ENCODE measurements at regions not wholly inside any gene's neighbourhood (a gene's known extent, or its start where the extent isn't known, plus 50 kb on each side); places are given as distances from the start of the nearest gene placed in this dataset.

DNA sequence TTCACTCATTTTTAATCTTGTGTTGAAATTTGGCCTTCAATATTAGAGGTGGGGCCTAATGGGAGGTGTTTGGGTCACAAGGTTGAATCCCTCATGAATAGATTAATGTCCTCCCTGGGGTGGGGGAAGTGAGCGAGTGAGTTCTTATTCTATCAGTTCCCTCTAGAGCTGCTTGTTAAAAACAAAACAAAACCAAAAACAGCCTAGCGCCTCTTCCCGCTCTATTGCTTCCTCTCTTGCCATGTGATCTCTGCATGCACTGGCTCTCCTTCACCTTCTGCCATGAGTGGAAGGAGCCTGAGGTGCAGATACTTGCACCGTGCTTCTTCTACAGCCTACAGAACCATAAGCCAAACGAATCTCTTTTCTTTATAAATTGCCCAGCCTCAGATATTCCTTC, 89.6 kb upstream of the SLC35F1 start:
- intact Hi-C loops (cut with DNase I; ENCODE audit: low total_unique reads): no loop called here

DNA sequence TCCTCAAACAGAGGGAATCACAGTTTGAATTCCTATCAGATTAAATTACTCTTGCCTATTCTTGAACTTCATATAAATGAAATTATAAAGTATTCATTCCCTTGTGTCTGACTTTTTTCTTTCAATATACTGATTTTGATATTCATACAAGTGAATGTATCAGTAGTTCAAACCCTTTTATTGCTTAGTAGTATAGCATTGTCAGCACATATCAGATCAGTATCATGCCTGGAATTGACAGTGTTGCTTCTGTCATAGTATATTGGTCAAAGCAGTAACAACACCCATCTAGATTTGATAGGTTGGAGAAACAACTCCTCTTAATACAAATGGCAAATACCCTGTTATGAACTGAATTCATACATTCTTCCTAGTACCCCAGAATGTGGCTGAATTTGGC, 89.1 kb upstream of the SLC35F1 start:
- intact Hi-C loops (cut with DNase I; ENCODE audit: low total_unique reads): no loop called here
- Histone ChIP-seq H3K4me1 (no peaks in the 10 kb centered on the region), H3K36me3 (no peaks in the 10 kb centered on the region), H3K27ac (no peak overlapping the region), H3K9me3 (peaks cover 0 to 20% (median 0%) of the 10 kb centered on the region in 8 donors), H3K27me3 (replicated peaks in 1 of 7) (no peaks in the 10 kb centered on the region), H3K4me3 (no peak overlapping the region)
- no peak for TF ChIP-seq POLR2AphosphoS5 (IDR thresholded peaks at IDR 0.05)
- TF ChIP-seq, protein P1, sequence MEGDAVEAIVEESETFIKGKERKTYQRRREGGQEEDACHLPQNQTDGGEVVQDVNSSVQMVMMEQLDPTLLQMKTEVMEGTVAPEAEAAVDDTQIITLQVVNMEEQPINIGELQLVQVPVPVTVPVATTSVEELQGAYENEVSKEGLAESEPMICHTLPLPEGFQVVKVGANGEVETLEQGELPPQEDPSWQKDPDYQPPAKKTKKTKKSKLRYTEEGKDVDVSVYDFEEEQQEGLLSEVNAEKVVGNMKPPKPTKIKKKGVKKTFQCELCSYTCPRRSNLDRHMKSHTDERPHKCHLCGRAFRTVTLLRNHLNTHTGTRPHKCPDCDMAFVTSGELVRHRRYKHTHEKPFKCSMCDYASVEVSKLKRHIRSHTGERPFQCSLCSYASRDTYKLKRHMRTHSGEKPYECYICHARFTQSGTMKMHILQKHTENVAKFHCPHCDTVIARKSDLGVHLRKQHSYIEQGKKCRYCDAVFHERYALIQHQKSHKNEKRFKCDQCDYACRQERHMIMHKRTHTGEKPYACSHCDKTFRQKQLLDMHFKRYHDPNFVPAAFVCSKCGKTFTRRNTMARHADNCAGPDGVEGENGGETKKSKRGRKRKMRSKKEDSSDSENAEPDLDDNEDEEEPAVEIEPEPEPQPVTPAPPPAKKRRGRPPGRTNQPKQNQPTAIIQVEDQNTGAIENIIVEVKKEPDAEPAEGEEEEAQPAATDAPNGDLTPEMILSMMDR (IDR thresholded peaks at IDR 0.05 in 8 of 11, conservative IDR thresholded peaks at IDR 0.05 in 3 of 11): no peak
- no peak for TF ChIP-seq POLR2A (IDR thresholded peaks at IDR 0.05)
- DNase-seq: no peak

More for the DNA sequence above, 89.6 kb upstream of the SLC35F1 start:
- Histone ChIP-seq H3K4me3 (no peak overlapping the region), H3K27me3 (replicated peaks in 1 of 7) (no peaks in the 10 kb centered on the region), H3K9me3 (peaks cover 0 to 20% (median 0%) of the 10 kb centered on the region in 8 donors), H3K4me1 (no peaks in the 10 kb centered on the region), H3K27ac (no peak overlapping the region), H3K36me3 (no peaks in the 10 kb centered on the region)
- 76 to 83% (median 81%) methylated on average over 5 of the region's 5 CpGs for WGBS, 5 donors
- no peak for DNase-seq
- TF ChIP-seq, protein P1 (IDR thresholded peaks at IDR 0.05 in 8 of 11, conservative IDR thresholded peaks at IDR 0.05 in 3 of 11): no peak
- TF ChIP-seq POLR2AphosphoS5 (IDR thresholded peaks at IDR 0.05) (no peak), POLR2A (IDR thresholded peaks at IDR 0.05) (no peak)

DNA sequence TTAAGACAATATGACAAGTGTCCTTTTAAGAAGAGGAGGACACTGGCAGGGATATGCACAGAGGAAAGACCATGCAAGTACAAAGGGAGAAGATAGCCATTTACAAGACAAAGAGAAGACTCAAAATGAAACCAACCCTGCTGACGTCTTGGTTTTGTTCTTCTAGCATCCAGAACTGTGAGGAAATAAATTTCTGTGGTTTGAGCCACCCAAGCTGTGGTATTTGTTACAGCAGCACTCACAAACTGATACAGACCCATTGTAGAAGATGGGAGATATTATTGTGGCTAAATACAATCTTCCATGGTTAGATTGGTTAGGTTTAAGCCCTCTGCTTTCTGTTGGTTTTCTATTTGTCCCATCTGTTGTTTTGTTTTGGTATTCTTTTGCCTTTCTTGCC, 88.6 kb upstream of the SLC35F1 start:
- TF ChIP-seq POLR2AphosphoS5 (IDR thresholded peaks at IDR 0.05): no peak
- no peak for TF ChIP-seq POLR2A (IDR thresholded peaks at IDR 0.05)
- TF ChIP-seq, protein P1 (IDR thresholded peaks at IDR 0.05 in 8 of 11, conservative IDR thresholded peaks at IDR 0.05 in 3 of 11): no peak
- intact Hi-C loops (cut with DNase I; ENCODE audit: low total_unique reads): no loop called here
- no peaks in the 10 kb centered on the region for H3K36me3 ChIP-seq
- 17 to 39% (median 22%) methylated on average over 1 of the region's 1 CpG for WGBS, 5 donors
- no peak overlapping the region for H3K4me3 ChIP-seq
- H3K27ac ChIP-seq: no peak overlapping the region
- peaks cover 0 to 20% (median 0%) of the 10 kb centered on the region in 8 donors for H3K9me3 ChIP-seq
- H3K4me1 ChIP-seq: no peaks in the 10 kb centered on the region
- no peaks in the 10 kb centered on the region for H3K27me3 ChIP-seq (replicated peaks in 1 of 7)
- DNase-seq: no peak

DNA sequence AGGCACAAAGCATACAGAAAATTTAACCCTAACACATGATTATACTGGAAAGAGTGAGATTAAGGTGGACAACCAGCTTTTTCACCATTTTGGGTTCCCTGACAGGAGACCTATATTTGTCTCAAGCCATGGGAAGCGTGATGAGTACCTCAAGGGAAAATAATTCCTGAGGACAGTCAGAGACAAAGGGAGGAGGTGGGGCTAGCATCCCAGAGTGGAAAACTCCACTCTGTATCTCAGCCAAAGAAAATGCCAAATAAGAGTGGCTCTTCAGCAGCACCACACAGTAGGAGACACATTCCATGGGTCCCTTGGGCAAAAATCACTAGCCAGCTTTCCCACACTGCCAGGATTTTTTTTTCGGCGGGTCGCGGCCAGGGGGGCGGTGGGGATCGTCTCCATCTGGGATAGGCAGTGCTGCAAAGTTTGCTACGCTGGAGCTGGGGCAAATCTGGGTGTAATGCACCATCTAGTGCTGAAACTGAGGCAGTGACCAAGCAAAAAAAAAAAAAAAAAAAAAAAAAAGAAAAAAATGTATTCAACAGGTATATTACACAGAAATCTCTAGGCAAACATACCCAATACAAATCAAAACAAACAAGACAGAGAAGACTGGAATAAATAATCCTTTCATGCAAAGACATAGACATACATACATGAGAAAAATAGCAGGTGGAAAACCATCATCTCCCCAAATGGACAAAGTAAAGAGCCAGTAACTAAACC, 77.3 kb upstream of the SLC35F1 start:
- WGBS, 5 donors: 5 to 19% (median 8%) methylated on average over 8 of the region's 8 CpGs
- Histone ChIP-seq H3K9me3 (peaks cover 0 to 18% (median 13%) of the 10 kb centered on the region in 8 donors), H3K4me1 (no peaks in the 10 kb centered on the region), H3K36me3 (no peaks in the 10 kb centered on the region), H3K27me3 (replicated peaks in 1 of 7) (peaks cover 0 to 14% (median 0%) of the 10 kb centered on the region in 7 donors), H3K4me3 (no peak overlapping the region), H3K27ac (no peak overlapping the region)
- TF ChIP-seq POLR2A (IDR thresholded peaks at IDR 0.05) (no peak), POLR2AphosphoS5 (IDR thresholded peaks at IDR 0.05) (no peak)
- no peak for DNase-seq
- intact Hi-C loops (cut with DNase I; ENCODE audit: low total_unique reads): no loop called here

Data from spleen (tissue), 11 donors.